ENCODE measurements at regions not wholly inside any gene's neighbourhood (a gene's known extent, or its start where the extent isn't known, plus 50 kb on each side); places are given as distances from the start of the nearest gene placed in this dataset.
"Not testable (repeated sequence)": the region's sequence is repeated elsewhere in the genome, so short reads cannot be mapped to it uniquely, and the experiment has no call there.

GRCh38 chr2:177008662-177009061 lies 203.9 kb upstream of the HNRNPA3 start:
- H3K4me3 ChIP-seq (ENCODE audit: low read depth, low read length); DNase-seq (ENCODE audit: extremely low spot score); H3K27ac ChIP-seq (ENCODE audit: low read depth); H3K4me1 ChIP-seq (ENCODE audit: insufficient read depth); H3K36me3 ChIP-seq (ENCODE audit: insufficient read depth): not testable (repeated sequence)
- WGBS, result 89% methylated on average over 17 of the region's 17 CpGs

- WGBS, result 55% methylated on average over 6 of the region's 6 CpGs
- Histone ChIP-seq H3K27ac (ENCODE audit: low read depth) (no peak overlapping the region), H3K4me3 (ENCODE audit: low read depth, low read length) (no peak overlapping the region), H3K36me3 (ENCODE audit: insufficient read depth) (no peaks in the 10 kb centered on the region), H3K4me1 (ENCODE audit: insufficient read depth) (no peaks in the 10 kb centered on the region)
- no peak for DNase-seq (ENCODE audit: extremely low spot score)
These were observed 202.4 kb upstream of the HNRNPA3 start for GRCh38 chr2:177010146-177010545.

GRCh38 chr2:177010861-177011260 lies 201.7 kb upstream of the HNRNPA3 start:
- Histone ChIP-seq H3K4me3 (ENCODE audit: low read depth, low read length) (no peak overlapping the region), H3K4me1 (ENCODE audit: insufficient read depth) (no peaks in the 10 kb centered on the region), H3K27ac (ENCODE audit: low read depth) (no peak overlapping the region), H3K36me3 (ENCODE audit: insufficient read depth) (no peaks in the 10 kb centered on the region)
- no peak for DNase-seq (ENCODE audit: extremely low spot score)
- 24% methylated on average over 1 of the region's 1 CpG for WGBS

- no peak overlapping the region for H3K4me3 ChIP-seq (ENCODE audit: low read depth, low read length)
- no peaks in the 10 kb centered on the region for H3K4me1 ChIP-seq (ENCODE audit: insufficient read depth)
- no peak for DNase-seq (ENCODE audit: extremely low spot score)
- H3K27ac ChIP-seq (ENCODE audit: low read depth), result no peak overlapping the region
- H3K36me3 ChIP-seq (ENCODE audit: insufficient read depth), result no peaks in the 10 kb centered on the region
These were observed 197.6 kb upstream of the HNRNPA3 start for GRCh38 chr2:177014946-177015345.

GRCh38 chr2:177015356-177015923 lies 197.2 kb upstream of the HNRNPA3 start:
- Histone ChIP-seq H3K27ac (ENCODE audit: low read depth) (no peak overlapping the region), H3K4me3 (ENCODE audit: low read depth, low read length) (no peak overlapping the region), H3K36me3 (ENCODE audit: insufficient read depth) (no peaks in the 10 kb centered on the region), H3K4me1 (ENCODE audit: insufficient read depth) (no peaks in the 10 kb centered on the region)
- DNase-seq (ENCODE audit: extremely low spot score), result no peak
- WGBS, result 76% methylated on average over 4 of the region's 4 CpGs

GRCh38 chr2:177020524-177021119 lies 192.0 kb upstream of the HNRNPA3 start:
- WGBS, result 68% methylated on average over 5 of the region's 5 CpGs
- Histone ChIP-seq H3K4me1 (ENCODE audit: insufficient read depth) (no peaks in the 10 kb centered on the region), H3K27ac (ENCODE audit: low read depth) (no peak overlapping the region), H3K36me3 (ENCODE audit: insufficient read depth) (no peaks in the 10 kb centered on the region), H3K4me3 (ENCODE audit: low read depth, low read length) (no peak overlapping the region)
- DNase-seq (ENCODE audit: extremely low spot score), result no peak

GRCh38 chr2:177021706-177022343 lies 190.8 kb upstream of the HNRNPA3 start:
- Histone ChIP-seq H3K4me3 (ENCODE audit: low read depth, low read length) (no peak overlapping the region), H3K36me3 (ENCODE audit: insufficient read depth) (no peaks in the 10 kb centered on the region), H3K4me1 (ENCODE audit: insufficient read depth) (no peaks in the 10 kb centered on the region), H3K27ac (ENCODE audit: low read depth) (no peak overlapping the region)
- WGBS, result 35% methylated on average over 7 of the region's 7 CpGs
- peak; percentile 41 for DNase-seq (ENCODE audit: extremely low spot score)

GRCh38 chr2:177024765-177025164 lies 187.8 kb upstream of the HNRNPA3 start:
- no peak for DNase-seq (ENCODE audit: extremely low spot score)
- WGBS, result 58% methylated on average over 5 of the region's 5 CpGs
- H3K4me1 ChIP-seq (ENCODE audit: insufficient read depth), result no peaks in the 10 kb centered on the region
- H3K27ac ChIP-seq (ENCODE audit: low read depth), result no peak overlapping the region
- H3K36me3 ChIP-seq (ENCODE audit: insufficient read depth), result no peaks in the 10 kb centered on the region
- no peak overlapping the region for H3K4me3 ChIP-seq (ENCODE audit: low read depth, low read length)

- 73% methylated on average over 2 of the region's 2 CpGs for WGBS
- Histone ChIP-seq H3K27ac (ENCODE audit: low read depth) (no peak overlapping the region), H3K4me3 (ENCODE audit: low read depth, low read length) (no peak overlapping the region), H3K36me3 (ENCODE audit: insufficient read depth) (no peaks in the 10 kb centered on the region), H3K4me1 (ENCODE audit: insufficient read depth) (no peaks in the 10 kb centered on the region)
- no peak for DNase-seq (ENCODE audit: extremely low spot score)
These were observed 186.3 kb upstream of the HNRNPA3 start for GRCh38 chr2:177026253-177026652.

GRCh38 chr2:177026956-177027355 lies 185.6 kb upstream of the HNRNPA3 start:
- Histone ChIP-seq H3K4me1 (ENCODE audit: insufficient read depth) (no peaks in the 10 kb centered on the region), H3K4me3 (ENCODE audit: low read depth, low read length) (no peak overlapping the region), H3K36me3 (ENCODE audit: insufficient read depth) (no peaks in the 10 kb centered on the region), H3K27ac (ENCODE audit: low read depth) (no peak overlapping the region)
- no peak for DNase-seq (ENCODE audit: extremely low spot score)
- 59% methylated on average over 2 of the region's 2 CpGs for whole genome bisulfite sequencing

GRCh38 chr2:177028296-177028695 lies 184.3 kb upstream of the HNRNPA3 start:
- H3K27ac ChIP-seq (ENCODE audit: low read depth), result no peak overlapping the region
- no peak for DNase-seq (ENCODE audit: extremely low spot score)
- no peaks in the 10 kb centered on the region for H3K4me1 ChIP-seq (ENCODE audit: insufficient read depth)
- H3K36me3 ChIP-seq (ENCODE audit: insufficient read depth), result no peaks in the 10 kb centered on the region
- H3K4me3 ChIP-seq (ENCODE audit: low read depth, low read length), result no peak overlapping the region
- 81% methylated on average over 2 of the region's 2 CpGs for WGBS

GRCh38 chr2:177029075-177029474 lies 183.5 kb upstream of the HNRNPA3 start:
- H3K4me3 ChIP-seq (ENCODE audit: low read depth, low read length), result no peak overlapping the region
- WGBS, result 87% methylated on average over 2 of the region's 2 CpGs
- no peak for DNase-seq (ENCODE audit: extremely low spot score)
- no peaks in the 10 kb centered on the region for H3K4me1 ChIP-seq (ENCODE audit: insufficient read depth)
- H3K36me3 ChIP-seq (ENCODE audit: insufficient read depth), result no peaks in the 10 kb centered on the region
- no peak overlapping the region for H3K27ac ChIP-seq (ENCODE audit: low read depth)

GRCh38 chr2:177029501-177029900 lies 183.1 kb upstream of the HNRNPA3 start:
- DNase-seq (ENCODE audit: extremely low spot score), result no peak
- Histone ChIP-seq H3K4me3 (ENCODE audit: low read depth, low read length) (no peak overlapping the region), H3K4me1 (ENCODE audit: insufficient read depth) (no peaks in the 10 kb centered on the region), H3K36me3 (ENCODE audit: insufficient read depth) (no peaks in the 10 kb centered on the region), H3K27ac (ENCODE audit: low read depth) (no peak overlapping the region)
- 58% methylated on average over 2 of the region's 2 CpGs for WGBS

GRCh38 chr2:177029901-177030300 lies 182.7 kb upstream of the HNRNPA3 start:
- 81% methylated on average over 2 of the region's 2 CpGs for WGBS
- Histone ChIP-seq H3K4me3 (ENCODE audit: low read depth, low read length) (no peak overlapping the region), H3K27ac (ENCODE audit: low read depth) (no peak overlapping the region), H3K4me1 (ENCODE audit: insufficient read depth) (no peaks in the 10 kb centered on the region), H3K36me3 (ENCODE audit: insufficient read depth) (no peaks in the 10 kb centered on the region)
- no peak for DNase-seq (ENCODE audit: extremely low spot score)

Measured in urinary bladder (tissue), 3 donors.